Epithelial cell of proximal tubule (primary cell): ENCODE measurements at regions not wholly inside any gene's neighbourhood (a gene's known extent, or its start where the extent isn't known, plus 50 kb on each side); places are given as distances from the start of the nearest gene placed in this dataset.

ENCODE experiments used
- DNase-seq: peaks from one replicate; pipeline ENCODE4 v3.0.0-alpha.2; 2011; ENCODE audit warnings: low read depth
- H3K4me3 ChIP-seq: 2 replicates; pipeline ENCODE4 v1.5.1; 2011; ENCODE audit warnings: low read depth, mild to moderate bottlenecking, low read length
- TF ChIP-seq, protein P1 (sequence below): conservative IDR thresholded peaks from 2 replicates; pipeline ENCODE4 v1.5.1; 2012; ENCODE audit warnings: low read depth, mild to moderate bottlenecking, low read length

DNA sequence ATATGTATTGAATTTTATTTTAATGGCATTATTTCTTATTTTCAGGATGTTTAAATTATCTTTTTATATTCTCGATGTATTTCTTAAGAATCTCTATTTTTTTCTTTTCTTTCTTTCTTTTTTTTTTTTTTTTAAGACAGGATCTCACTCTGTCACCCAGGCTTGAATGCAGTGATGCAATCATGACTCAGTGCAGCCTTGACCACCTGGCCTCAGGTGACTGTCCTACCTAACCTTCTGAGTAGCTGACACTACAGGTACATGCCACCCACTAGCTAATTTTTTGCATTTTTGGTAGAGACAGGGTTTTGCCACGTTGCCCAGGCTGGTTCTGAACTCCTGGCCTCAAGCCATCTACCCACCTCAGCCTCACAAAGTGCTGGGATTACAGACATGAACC, 143.8 kb upstream of the LAMA2 start:
- DNase-seq, result no peak
- TF ChIP-seq, protein P1, sequence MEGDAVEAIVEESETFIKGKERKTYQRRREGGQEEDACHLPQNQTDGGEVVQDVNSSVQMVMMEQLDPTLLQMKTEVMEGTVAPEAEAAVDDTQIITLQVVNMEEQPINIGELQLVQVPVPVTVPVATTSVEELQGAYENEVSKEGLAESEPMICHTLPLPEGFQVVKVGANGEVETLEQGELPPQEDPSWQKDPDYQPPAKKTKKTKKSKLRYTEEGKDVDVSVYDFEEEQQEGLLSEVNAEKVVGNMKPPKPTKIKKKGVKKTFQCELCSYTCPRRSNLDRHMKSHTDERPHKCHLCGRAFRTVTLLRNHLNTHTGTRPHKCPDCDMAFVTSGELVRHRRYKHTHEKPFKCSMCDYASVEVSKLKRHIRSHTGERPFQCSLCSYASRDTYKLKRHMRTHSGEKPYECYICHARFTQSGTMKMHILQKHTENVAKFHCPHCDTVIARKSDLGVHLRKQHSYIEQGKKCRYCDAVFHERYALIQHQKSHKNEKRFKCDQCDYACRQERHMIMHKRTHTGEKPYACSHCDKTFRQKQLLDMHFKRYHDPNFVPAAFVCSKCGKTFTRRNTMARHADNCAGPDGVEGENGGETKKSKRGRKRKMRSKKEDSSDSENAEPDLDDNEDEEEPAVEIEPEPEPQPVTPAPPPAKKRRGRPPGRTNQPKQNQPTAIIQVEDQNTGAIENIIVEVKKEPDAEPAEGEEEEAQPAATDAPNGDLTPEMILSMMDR, result no peak
- H3K4me3 ChIP-seq, result no peak overlapping the region

DNA sequence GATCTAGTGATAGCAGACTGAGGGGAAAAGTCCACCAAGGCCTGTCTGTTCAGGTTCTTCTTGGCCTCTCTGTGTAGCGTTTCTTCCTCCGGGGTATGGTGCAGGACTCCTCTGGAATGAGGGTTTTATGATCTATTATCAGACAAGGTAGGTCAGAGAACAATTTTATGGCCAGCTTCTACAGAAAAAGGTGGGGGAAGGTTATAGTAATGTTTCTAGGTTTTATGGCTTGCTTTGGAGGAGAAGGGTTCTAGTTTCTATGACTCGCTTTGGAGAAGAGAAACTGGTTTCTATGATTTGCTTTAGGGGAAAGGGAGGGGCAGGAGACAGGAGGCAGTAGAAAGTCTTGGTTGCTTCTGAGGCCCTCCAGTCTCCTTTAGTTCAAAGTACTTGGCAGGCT, 144.8 kb upstream of the LAMA2 start:
- no peak for DNase-seq
- TF ChIP-seq, protein P1, result no peak
- H3K4me3 ChIP-seq, result no peak overlapping the region

DNA sequence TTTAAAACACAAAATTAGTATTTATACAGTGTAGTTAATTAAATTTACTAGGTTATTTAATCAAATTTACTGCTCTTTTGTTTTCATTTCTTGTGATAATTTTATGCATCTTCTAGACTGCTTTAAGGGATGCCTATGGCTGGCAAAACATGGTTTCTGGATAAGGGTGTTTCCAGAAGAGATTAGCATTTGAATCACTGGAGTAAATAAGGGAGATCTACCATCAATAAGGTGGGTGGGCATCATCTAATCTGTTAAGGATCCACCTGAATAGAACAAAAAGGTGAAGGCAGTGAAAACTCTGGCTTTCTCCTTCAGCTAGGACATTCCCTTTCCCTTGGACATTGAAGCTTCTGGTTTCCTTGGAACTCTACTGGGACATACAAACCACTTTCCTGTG, 146.2 kb upstream of the LAMA2 start:
- DNase-seq, result no peak
- TF ChIP-seq, protein P1, result no peak

DNA sequence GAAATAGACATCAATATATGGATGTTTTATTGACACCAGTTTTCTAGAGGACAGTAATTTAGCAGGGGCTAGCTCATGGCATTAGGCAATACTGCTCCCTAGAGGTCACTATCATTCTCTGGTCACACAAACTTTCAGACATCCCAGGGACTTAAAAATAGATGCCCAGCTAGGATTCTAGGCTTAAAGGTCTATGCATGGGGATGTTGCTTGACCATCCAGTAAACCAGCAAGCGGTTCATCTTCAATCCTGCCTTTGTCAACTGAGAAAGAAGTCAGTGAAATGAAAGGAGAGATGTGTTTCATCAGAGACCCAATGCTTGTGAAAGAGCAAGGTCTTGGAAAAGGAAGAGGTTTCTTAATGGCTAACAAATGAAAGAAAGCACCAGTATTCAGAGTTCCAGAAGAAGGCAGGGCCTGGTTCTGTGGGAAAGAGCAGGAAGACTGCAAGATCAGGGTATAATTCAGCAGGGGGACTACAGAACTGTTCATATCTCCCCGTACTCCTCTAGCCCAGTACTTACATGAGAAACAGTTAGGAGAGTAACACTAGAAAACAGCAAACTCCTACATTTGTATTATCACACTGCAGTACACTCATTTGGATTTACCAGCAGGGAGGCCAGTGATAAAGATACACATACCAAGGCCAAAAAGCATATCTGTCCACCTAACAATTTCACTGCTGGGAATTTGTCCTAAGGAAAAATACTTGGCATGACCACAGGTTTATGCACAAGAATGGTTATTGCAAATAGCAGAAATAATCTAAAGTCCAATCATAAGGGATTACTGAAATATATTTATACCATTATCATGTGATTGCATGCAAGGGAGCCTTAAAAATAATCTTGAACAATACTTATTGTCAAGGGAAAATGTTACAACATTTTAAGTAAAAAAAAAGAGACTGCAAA, 151.4 kb upstream of the LAMA2 start:
- no peak for DNase-seq
- H3K4me3 ChIP-seq, result no peak overlapping the region
- TF ChIP-seq, protein P1, result peak; percentile 85

More for the DNA sequence above, 146.2 kb upstream of the LAMA2 start:
- H3K4me3 ChIP-seq, result no peak overlapping the region

DNA sequence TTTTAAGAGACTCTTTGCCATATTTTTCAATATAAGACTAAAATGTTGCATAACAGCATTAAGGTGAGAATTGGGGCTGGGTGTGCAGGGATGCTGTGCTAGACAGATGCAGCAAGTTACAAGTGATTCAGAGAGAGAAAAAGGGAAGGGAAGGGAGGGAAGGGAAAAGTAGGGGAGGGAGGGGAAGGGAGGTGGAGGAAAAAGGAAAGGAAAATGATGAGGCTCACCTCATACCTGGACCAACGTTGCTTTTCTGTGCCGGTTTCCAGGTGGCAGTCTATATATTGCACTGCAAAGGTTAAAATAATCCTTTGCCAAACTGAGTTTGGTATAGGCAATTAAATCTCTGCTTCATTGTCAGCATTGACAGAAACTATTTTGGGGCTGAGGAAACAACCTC, 155.4 kb upstream of the LAMA2 start:
- no peak overlapping the region for H3K4me3 ChIP-seq
- TF ChIP-seq, protein P1, result no peak
- DNase-seq, result no peak

DNA sequence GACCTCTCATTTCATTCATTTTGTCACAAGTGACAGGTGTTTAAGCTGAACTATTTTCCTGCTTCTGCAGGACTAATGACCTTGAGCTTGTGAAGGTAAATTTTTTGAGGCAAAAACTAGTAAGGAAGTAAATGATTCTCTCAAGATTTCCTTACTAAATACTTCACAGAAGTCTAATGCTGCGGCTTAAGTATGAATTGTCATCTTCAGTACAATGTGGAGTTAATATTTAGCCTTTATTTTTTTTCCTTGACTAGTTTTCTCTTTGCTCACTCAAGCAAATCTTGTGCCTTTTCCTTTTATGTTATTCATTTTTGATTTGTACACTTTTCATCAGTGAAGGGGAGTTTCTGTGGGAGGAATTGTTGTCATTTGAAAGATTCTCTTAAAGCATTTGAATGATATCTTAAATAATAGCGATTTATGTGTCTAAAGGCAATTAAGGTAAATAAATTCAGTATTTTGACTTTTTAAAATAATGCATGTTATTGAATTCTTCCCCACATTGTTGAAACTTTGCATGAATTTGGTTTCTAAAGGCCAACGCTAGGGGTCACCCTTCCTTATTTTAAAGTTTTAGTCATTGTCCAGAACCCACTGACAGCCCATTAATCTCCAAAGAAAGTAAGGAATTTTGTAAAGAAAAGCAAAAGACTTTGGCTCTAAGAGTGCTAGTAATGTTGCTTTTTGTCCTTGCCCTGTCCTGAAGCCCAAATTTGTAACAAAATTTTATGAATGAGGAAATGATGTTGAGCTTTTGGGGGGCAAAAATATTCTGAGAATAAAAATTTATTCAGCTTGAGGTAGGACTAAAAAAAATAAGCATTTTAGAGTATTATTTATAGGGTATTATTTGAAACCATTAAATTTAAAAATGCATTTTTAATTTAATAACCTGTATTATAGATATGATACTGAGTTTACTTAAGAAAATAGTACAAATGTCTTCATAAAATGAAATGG, 157.4 kb upstream of the LAMA2 start:
- H3K4me3 ChIP-seq, result no peak overlapping the region
- TF ChIP-seq, protein P1, result peak; percentile 73
- DNase-seq, result no peak
